ENCODE measurements at regions not wholly inside any gene's neighbourhood (a gene's known extent, or its start where the extent isn't known, plus 50 kb on each side); places are given as distances from the start of the nearest gene placed in this dataset.

GRCh38 chr3:151946606-151947005 lies 73.2 kb downstream of the SUCNR1 start:
- Histone ChIP-seq H3K23me2 (ENCODE audit: low read depth, low read length) (no peaks in the 10 kb centered on the region), H3K4me3 (ENCODE audit: extremely low read depth in 1 of 4, insufficient read depth in 2 of 4, low read depth in 3 of 4, low read length in 4 of 4) (no peak overlapping the region), H3K4ac (replicated peaks; ENCODE audit: insufficient read length, low read depth, low read length) (no peak overlapping the region), H3K79me1 (ENCODE audit: low read depth, low read length) (no peaks in the 10 kb centered on the region), H3K56ac (replicated peaks; ENCODE audit: insufficient read length, low read depth, low read length) (no peak overlapping the region), H3K79me2 (ENCODE audit: control insufficient read depth in 1 of 2, insufficient read depth in 2 of 2, low read length in 2 of 2) (no peaks in the 10 kb centered on the region), H2BK15ac (ENCODE audit: low read length) (no peak overlapping the region), H3K9ac (replicated peaks in 1 of 4; ENCODE audit: extremely low read depth in 1 of 4, low read depth in 3 of 4, low read length in 3 of 4) (no peak overlapping the region), H3K4me1 (replicated peaks in 1 of 4; ENCODE audit: control insufficient read depth in 3 of 4, insufficient read depth in 4 of 4, low read length in 3 of 4) (no peaks in the 10 kb centered on the region), H2AFZ (ENCODE audit: low read length) (no peak overlapping the region), H3K9me3 (ENCODE audit: insufficient read depth in 2 of 2, low read depth in 1 of 2, low read length in 1 of 2) (no peaks in the 10 kb centered on the region), H3K18ac (ENCODE audit: extremely low read depth, low read length) (no peak overlapping the region), H2BK12ac (ENCODE audit: low read depth, low read length) (no peak overlapping the region), H2AK5ac (ENCODE audit: low read depth, low read length) (no peak overlapping the region), H3K4me2 (ENCODE audit: insufficient read depth in 1 of 2, low read depth in 2 of 2, low read length in 2 of 2) (no peak overlapping the region), H2BK5ac (ENCODE audit: low read depth, low read length) (no peak overlapping the region), H2BK20ac (ENCODE audit: low read length) (no peak overlapping the region), H3K27ac (ENCODE audit: low read depth, low read length) (no peak overlapping the region), H3K27me3 (replicated peaks in 1 of 4; ENCODE audit: control insufficient read depth in 3 of 4, extremely low read depth in 1 of 4, insufficient read depth in 3 of 4, low read length in 3 of 4) (no peaks in the 10 kb centered on the region), H3K23ac (ENCODE audit: insufficient read length) (no peak overlapping the region), H3K36me3 (ENCODE audit: control insufficient read depth in 2 of 4, insufficient read depth in 4 of 4, low read length in 3 of 4) (no peaks in the 10 kb centered on the region), H3K14ac (ENCODE audit: insufficient read length) (no peak overlapping the region), H4K20me1 (replicated peaks in 1 of 2; ENCODE audit: control insufficient read depth in 1 of 2, insufficient read depth in 2 of 2, low read length in 2 of 2) (no peaks in the 10 kb centered on the region), H2BK120ac (replicated peaks; ENCODE audit: low read depth, low read length) (no peak overlapping the region), H4K91ac (replicated peaks; ENCODE audit: insufficient read length, low read length) (no peak overlapping the region), H4K5ac (ENCODE audit: insufficient read length, low read depth, low read length) (no peak overlapping the region), H4K8ac (ENCODE audit: extremely low read depth, insufficient read depth, low read length) (no peak overlapping the region)
- WGBS, 2 experiments (ENCODE audit: extremely low coverage in 1 of 2, insufficient coverage in 1 of 2, insufficient read length in 1 of 2, insufficient replicate concordance in 2 of 2, low coverage in 1 of 2, low lambda C conversion rate in 2 of 2, missing lambda C conversion rate in 1 of 2) = 94% methylated on average over 1 of the region's 1 CpG; no CpG with 5 or more reads in 1 of the 2 experiments
- ChIA-PET POLR2A (ENCODE audit: partially characterized antibody) (no interaction called here), CTCF (ENCODE audit: partially characterized antibody) (no interaction called here)
- FAIRE-seq (no peak), DNase-seq (ENCODE audit: low read depth in 1 of 2, low spot score in 2 of 2) (no peak)
- TF ChIP-seq KDM5A (IDR thresholded peaks at IDR 0.05; ENCODE audit: low read length) = no peak
- no peak for TF ChIP-seq JUN (IDR thresholded peaks at IDR 0.05; ENCODE audit: low read depth, low read length)
- TF ChIP-seq SRF (IDR thresholded peaks at IDR 0.05; ENCODE audit: low read depth, low read length) = no peak
- no peak for TF ChIP-seq RFX5 (IDR thresholded peaks at IDR 0.05; ENCODE audit: borderline replicate concordance, low read depth, low read length)
